ENCODE measurements at regions not wholly inside any gene's neighbourhood (a gene's known extent, or its start where the extent isn't known, plus 50 kb on each side); places are given as distances from the start of the nearest gene placed in this dataset.
"Not testable (repeated sequence)": the region's sequence is repeated elsewhere in the genome, so short reads cannot be mapped to it uniquely, and the experiment has no call there.

DNA sequence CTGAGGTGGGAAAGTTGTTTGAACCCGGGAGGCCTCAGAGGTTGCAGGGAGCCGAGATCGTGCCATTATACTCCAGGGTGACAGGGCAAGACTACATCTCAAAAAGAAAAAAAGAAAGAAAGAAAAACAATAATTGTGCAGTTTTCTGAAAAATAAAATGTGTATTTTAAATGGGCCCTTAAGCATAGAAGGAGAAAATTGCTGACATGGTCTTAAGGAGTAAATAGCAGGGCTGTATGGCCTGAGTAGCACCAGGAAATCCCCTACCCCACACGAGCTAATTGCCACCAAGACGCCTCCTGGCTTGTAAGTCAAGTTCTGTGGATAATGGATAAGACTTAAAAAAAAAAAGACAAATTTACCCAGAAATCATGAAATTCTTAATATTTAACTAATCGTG is 271.4 kb upstream of the NCKAP5 start:
- no peak for DNase-seq (ENCODE audit: low read depth)

DNA sequence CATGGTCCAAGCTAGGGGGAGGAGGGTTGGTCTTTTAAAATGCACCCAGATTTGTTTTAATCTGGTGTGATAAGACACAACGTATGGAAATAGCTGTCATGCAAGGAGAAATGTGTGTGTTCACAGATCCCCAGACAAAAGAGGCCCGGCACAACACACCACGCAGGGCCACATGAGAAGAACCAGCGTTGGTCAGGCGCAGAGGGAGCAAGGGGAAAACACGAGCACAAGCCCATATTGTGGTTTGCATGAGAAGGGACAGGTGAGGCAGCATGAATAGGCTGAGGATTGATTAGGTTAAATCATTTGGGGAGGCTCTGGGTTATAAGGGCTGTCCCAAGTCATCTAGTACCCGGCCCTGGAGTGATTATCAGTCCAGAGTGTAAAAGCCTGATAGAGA is 272.5 kb upstream of the NCKAP5 start:
- no peak for DNase-seq (ENCODE audit: low read depth)

DNA sequence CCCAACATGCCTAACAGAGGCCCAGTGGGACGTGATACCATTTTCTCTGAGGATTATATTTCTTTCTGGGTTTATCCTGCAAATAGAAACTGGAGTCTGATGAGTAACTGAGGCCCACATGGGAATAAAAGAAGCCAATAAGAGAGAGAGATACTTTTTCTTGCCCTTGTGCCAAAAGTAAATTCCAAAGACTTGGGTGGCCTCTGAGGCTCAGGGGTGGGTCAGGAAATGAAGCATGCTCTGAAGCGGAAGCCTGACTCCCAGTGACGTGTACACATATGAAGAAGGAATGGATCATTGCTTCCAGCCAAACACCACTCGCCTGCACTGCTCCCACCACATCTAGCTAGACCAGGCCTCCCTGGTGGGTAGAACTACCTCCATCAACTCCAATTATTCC is 273.6 kb upstream of the NCKAP5 start:
- DNase-seq (ENCODE audit: low read depth), result peak; percentile 98

DNA sequence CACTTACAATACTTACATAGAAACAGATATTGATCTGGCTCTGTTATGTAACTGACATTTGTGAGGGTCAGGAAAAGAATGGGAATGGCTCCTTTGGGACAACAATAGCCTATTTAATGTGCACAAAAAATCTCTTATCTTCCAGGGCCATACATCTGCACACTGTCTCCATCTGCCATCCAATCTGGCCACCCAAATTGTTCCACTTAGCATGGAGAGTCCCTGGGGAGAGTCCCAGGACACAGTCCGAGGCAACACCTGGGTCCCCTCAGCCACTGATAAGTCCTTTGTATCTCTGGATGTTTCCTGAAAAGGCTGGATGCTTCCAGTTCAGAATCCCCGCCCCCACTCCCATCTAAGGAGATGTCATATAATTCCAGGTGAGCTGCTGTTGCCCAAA is 274.2 kb upstream of the NCKAP5 start:
- no peak for DNase-seq (ENCODE audit: low read depth)

DNA sequence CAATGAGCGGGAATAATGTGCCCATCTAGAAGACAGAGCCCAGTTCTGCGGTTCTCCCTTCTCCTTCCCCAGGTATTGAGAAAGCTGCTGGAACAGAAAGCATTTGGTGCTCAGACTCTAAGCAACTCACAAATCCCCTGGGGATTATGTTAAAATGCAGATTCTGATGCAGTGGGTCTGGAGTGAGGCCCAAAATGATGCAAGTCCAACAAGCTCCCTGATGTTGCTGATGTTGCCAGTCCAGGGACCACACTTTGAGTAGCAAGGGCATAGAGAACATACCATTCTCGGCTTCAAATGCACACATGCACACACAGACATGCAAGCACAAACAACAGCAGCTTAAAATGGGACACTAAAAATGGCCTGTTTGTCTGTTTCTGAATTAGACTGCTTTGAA is 274.8 kb upstream of the NCKAP5 start:
- no peak for DNase-seq (ENCODE audit: low read depth)

DNA sequence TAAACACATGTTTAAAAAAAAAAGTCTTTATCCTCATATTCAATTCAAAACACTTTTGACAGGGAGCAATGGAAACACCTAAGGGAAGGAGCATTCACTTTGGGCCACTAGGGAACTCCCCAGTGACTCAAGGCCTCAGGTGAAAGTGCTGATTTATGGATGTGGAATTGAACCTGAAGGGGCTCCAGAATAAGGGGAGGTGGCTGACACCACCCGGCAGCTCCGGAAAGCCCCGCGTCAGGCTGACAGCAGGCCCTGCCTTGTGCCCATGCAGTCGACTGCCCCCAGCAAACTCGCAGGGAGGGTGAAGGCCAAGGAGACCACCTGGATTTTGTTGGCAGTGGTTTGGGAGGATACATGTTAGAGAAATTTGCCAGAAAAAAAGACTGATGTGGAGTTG is 275.3 kb upstream of the NCKAP5 start:
- no peak for DNase-seq (ENCODE audit: low read depth)

DNA sequence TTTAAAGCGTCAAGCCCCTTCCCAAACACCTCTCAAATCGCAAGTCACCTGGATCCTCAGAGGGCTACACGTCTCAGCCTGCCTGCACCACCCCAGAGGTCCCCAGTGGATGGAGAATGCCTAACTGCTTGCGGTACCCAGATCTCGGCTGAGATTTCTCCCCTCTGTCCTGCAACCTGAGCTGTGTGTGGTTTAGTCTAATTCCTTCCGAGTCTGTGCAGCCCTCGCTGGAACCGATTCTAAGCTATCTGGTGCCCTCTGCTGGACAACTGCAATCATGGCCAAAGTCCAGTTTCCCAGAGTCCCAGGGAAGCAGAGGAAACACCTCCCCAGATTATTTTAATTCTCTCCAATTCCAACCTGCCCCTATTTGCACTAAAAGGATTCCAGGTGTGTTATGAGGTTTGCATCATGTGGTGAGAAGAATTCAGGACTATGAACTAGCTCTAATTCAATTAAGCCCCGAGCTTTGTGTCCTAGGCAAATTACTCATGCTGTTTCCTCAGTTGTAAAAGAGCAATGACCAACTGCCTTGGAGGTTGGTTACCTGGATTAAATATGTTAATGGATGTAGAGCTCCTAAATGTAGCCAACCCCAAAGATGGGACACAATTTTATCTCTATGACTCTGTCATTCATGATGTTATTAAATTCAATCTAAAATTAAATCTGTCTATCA is 276.1 kb upstream of the NCKAP5 start:
- DNase-seq (ENCODE audit: low read depth), result peak; percentile 88

DNA sequence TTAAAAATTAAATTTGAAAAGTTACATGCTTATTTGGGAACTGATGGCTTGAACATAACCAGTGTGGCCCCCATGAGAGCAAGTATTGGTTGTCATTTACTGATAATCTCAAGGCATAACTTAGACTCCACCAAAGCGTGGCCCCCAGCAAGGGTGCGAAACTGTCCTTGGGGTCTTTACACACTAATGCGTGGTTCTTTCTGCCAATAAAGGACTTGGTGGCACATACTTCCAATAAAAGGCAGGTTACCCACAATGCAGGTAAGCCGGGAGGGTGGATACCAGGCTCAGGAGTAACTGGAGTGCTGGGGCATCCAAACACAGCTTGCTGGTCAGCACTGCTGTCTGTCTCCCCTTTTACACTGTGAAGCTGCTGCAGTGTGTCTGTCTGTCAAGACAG is 278.2 kb upstream of the NCKAP5 start:
- no peak for DNase-seq (ENCODE audit: low read depth)

DNA sequence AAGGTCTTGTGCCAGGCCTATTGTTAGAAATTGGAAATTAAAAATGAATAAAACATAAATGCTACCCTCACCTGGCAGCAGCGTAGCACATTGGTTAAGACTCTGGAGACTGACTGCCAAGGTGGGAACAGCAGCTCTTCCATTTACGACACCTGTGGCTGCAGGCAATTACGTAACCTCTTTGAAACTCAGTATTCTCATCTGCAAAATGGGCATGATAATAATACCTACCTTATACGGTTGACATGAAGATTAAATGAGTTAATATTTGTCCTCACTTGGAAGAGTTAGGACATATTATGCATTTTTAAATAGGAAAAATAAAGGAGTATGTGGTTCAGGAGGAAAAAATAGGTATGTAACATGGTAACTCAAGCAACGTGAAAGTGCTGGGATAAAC is 279.3 kb upstream of the NCKAP5 start:
- no peak for DNase-seq (ENCODE audit: low read depth)

DNA sequence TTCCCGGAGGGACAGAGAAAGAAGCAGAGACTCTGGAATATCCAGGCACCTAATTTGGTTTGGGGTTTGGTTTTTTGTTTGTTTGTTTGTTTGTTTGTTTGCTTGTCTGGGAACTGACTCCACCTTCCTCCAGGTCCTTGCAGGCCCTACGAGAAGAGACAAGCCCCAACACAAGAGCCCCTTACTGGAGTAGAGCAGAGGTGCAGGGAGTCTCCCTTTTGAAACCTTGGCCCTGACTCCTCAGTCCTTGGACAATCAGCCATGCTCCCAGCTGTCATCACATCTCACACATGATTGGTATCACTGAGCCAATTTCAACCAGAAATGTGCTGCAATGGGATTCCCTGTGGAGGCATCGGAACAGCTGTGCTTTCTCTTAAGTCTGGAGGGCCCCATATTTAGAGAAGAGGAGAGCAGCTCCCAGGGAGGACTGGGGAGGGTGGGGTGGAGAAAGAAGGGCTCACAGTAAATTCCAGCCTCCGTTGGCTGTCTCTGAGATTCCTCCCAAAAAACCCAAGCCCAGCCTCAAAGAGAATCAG is 279.9 kb upstream of the NCKAP5 start:
- DNase-seq (ENCODE audit: low read depth), result no peak

DNA sequence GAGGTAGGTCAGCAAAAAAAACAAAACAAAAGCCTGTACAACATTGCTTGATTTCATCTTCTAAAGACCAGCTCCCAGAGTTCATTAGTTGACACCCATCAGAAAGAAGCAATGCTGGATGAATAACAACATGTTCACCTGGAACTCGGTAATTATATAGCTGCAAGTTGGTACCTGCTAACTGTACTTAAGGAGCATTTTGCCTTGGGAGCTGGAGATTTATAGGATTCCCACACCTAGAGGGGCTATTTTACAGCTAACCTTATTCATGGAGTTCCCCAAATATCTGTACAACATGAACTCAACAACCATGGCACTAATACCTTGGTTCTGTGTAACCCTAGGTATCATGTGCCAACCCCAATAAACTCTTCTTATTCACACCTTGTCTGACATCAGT is 281.1 kb upstream of the NCKAP5 start:
- no peak for DNase-seq (ENCODE audit: low read depth)

DNA sequence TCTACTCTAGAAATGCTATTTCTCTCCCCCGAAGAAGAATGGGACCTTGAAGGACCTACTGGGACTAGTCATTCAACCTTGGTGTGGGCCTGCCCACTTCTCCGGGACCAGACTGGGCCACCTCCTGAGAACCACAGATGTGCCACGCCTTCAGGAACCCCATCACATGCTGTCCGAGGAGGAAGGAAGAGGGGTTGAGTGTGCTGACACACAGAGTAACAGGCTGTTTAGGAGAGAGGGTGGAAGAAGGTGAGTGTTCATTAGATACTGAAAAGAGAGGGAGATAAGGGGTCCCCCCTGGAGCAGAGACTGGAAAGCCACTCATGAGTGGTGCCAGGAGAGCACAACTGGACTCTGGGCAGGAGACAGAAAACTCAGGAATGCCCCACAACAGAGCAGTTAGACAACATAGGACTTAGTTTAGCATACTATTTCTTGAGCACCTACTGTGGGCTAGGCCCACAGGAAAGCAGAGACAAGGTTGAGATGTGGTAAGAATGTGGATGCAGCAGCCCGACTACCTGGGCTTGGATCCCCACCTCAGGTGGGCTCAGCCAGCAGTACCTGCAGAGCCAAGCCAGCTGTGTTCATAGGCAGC is 286.4 kb upstream of the NCKAP5 start:
- no peak for DNase-seq (ENCODE audit: low read depth)

DNA sequence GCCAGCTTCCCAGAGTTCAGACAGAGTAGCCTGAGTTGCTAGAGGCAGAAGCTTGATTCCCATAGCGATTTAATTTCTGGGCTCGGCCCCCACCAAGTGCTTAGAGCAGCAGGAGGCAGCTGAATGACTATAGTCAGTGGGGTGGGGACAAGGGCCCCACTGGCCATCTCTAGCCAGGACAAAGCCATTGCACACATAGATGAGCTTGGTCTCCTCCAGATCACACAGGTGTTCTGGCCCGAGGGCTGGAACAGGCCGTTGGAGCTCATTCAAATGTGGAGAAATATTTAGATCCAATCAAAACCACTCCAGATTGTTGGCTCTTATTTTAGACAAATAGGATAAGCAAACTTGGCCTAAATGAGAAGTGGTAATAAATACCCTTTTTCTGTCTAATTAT is 287.3 kb upstream of the NCKAP5 start:
- DNase-seq (ENCODE audit: low read depth), result no peak

DNA sequence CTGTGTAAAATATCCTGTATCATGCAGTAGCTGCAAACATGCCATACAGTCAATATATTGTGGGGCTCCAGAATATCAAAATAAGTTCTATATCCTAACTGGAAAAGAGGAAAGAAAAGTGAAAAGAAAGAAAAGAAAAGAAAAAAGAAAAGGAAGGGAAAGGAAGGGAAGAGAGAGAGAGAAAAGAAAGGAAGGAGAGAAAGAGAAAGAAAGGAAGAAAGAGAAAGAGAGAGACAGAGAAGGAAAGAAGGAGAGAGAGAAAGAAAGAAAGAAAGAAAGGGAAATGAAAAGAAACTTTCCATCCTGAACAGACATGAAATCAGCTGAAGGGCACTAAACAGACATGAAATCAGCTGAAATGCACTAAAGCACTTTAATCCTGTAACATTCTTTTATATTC is 288.4 kb upstream of the NCKAP5 start:
- DNase-seq (ENCODE audit: low read depth), result no peak

DNA sequence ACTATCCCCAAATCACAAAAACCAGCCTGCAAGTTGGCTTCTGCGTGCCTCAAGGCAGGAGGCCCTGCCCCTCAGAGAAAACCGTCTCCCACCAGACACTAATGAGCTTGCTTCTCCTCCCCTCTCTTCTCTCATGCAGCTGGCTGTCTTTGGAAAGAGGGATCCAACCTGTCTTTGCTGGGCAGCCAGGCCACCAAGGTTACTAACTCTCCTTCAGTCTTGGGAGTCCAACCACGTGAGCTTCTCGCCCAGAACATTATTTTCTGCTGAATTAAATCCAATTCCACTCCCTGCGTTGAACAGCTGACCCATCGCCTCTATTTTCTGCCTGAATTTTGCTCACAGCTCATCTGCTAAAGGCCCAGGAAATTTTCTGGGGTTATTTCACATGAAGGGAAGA is 291.3 kb upstream of the NCKAP5 start:
- DNase-seq (ENCODE audit: low read depth), result no peak

DNA sequence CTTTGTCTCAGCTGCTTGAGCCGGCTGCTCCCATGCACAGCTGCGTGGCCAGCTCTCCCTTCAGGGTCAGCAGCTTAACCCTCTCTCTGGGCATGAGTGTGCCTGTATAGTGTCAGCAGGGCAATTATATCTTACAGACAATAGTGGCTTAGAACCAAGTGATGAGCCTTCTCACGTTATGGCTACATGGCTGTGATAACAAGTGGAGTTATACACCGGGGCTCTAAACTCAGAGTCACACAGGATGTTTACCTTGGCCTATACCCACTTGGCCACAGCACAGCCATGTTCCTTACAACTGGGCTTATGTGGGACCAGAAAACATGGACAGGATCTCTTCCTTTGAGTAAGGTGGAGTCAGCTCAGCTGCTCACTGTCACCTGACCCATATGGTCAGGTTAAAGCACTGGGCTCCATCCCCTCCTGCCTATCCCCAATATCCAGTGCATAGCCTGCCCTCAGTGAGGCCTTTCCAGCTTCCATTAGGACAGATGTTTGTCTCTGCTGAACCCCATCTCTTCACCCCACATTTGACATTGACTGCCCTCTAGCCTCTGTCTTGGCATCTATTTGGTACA is 294.2 kb upstream of the NCKAP5 start:
- DNase-seq (ENCODE audit: low read depth), result no peak

DNA sequence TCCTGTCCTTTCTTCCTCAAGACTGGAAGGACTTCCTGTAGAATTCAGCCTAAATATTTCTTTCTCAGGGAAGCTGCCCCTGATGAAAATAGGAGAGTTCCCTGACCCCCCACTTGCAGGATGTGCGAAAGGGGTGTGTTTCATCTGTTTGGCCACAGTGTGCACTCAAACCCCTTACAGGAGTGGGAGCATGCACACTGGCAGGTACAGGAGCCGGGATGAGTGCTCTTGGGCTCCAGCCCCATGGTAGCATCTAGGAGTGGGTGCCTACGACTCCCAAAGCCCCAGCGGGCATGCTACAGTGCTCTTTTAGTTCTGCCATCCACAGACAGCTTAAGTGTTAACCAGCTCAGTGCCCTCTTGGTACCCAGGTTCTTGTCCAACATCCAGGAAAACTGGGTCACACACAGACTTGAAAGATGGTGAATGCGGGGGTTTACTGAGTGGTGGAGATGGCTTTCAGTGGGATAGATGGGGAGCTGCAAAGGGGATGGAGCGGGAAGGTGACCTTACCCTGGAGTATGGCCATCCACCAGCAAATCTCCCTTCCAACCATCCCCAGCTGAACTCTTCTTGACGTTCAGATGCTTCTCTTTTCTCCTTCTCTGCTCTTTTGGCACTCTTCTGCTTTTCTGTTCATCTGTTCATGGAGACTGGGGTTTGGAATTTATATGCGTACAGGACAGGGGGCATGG is 295.0 kb upstream of the NCKAP5 start:
- no peak for DNase-seq (ENCODE audit: low read depth)

DNA sequence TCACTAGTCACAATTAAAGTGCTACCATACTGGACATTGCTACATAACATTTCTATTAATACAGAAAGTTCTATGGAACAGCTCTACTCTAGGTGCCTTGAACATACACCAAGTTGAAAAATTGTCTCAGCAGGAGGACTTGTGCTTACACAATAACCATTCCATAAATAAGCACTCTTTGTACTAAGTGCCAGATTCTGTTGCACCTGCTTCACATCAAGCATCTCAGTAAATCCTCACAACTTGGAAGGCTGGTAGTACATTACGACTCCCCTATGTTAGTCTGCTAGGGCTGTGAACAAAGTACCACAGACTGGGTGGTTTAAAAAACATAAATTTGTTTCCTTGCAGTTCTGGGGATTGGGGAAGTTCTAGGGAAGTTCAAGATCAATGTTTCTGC is 296.9 kb upstream of the NCKAP5 start:
- DNase-seq (ENCODE audit: low read depth), result no peak

DNA sequence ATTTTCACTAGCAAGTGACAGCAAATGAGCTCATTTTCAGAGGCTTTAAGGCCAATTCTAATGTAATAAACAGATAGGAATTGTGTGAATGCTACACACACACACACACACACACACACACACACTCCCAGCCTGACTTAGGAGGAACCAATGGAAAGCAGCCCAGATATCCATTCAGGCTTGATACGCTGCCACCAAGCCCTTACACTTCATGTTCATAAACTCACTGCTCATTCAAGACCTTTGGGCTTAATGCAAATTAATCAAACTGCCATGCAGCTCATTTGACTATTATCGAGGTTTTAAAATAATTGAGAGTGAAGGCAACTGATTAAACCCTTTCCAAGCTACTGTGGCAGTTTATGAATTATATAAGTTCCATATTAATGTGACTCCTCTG is 298.9 kb upstream of the NCKAP5 start:
- DNase-seq (ENCODE audit: low read depth), result no peak

DNA sequence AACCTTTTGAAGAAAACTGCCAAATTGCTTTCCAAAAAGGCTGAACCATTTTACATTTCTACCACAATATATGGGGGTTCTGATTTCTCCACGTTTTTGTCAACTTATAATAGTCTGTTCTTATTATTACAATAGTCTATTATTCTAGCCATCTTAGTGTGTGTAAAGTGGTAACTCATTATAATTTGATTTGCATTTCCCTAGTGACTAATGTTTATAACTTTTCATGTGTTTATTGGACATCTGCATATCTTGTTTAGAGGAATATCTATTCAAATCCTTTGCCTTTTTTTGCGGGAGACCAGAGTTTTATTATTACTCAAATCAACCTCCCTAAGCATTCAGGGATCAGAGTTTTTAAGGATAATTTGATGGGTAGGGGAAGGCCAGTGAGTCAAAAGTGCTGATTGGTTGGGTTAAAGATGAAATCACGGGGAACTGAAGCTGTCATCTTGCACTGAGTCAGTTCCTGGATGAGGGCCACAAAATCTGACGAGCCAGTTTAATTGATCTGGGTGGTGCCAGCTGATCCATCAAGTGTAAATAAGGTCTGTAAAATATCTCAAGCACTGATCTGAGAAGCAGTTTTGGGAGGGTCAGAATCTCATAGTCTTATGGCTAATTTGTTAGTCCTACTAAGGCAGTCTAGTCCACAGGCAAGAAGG is 303.4 kb upstream of the NCKAP5 start:
- DNase-seq (ENCODE audit: low read depth), result no peak

DNA sequence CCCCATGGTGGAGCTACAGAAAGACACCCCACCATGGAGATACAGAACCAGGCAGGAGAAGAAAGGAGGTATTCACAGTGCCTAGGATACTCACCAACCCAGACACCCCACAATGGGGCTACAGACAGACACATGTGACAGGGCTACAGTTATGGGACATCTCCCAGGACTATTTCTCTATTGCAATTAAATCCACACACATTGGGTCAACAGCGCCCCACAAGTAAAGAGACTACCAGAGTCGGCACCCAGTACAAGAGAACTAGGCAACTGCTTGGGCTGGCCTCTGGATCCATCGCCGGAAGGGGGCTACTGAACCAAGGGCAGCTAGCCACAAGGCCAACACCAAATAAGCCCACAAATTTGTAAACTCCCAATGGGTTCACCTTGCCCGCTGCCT is 310.1 kb upstream of the NCKAP5 start:
- no peak for DNase-seq (ENCODE audit: low read depth)

DNA sequence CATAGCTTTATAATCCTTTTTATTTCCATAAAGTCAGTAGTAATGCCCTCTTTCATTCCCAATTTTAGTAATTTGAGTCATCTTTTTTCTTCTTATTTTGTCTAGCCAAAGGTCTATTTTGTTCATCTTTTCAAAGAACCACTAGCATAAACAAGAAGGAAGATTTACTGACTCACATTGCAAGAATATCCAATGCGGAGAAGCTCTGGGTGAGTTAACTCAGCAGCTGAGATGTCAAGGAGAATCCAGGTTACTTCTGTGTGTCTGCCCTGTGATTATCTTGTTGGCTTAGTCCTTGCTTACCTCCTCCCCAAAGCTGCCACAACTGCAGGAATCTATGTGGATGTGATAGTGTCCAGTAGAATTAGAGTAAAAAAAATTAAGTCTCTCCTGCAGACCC is 311.4 kb upstream of the NCKAP5 start:
- DNase-seq (ENCODE audit: low read depth), result no peak

DNA sequence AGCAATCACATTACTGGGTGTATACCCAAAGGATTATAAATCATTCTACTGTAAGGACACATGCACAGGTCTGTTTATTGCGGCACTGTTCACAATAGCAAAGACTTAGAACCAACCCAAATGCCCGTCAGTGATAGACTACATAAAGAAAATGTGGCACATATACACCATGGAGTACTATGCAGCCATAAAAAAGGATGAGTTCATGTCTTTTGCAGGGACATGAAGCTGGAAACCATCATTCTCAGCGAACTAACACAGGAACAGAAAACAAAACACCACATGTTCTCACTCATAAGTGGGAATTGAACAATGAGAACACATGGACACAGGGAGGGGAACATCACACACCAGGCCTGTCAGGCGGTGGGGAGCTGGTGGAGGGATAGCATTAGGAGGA is 313.9 kb upstream of the NCKAP5 start:
- not testable (repeated sequence) for DNase-seq (ENCODE audit: low read depth)

All from HS-27A (cell line).